Activated T-helper 9 cell treated with anti-CD3 and anti-CD28 coated beads, Interleukin-2, amount 50 U/mL, for 16 hours (primary cell): ENCODE measurements at regions not wholly inside any gene's neighbourhood (a gene's known extent, or its start where the extent isn't known, plus 50 kb on each side); places are given as distances from the start of the nearest gene placed in this dataset.
"Not testable (repeated sequence)": the region's sequence is repeated elsewhere in the genome, so short reads cannot be mapped to it uniquely, and the experiment has no call there.

Experiments used
- DNase-seq: peaks from one replicate; pipeline ENCODE4 v3.0.0-alpha.2; 2020; ENCODE audit warnings: low read depth

DNA sequence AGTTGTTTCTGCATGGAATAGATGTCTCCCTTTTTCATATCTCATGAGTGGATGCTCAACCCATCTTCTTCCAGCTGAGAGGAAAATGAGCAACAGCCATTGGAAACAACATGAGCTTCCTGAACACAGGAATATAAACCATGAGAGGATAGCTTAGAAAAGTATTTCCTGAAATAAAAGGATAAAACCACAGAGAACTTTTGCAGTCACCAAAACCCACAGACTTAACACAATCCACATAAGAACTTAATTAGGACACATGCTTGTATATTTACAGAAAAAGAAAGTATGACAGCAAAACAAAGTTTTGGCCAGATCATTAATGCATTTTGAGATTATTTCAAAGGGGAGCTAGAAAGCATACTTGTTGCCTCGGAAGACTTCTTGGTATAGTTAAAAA is 180.5 kb upstream of the RASGRP1 start:
- DNase-seq = no peak

DNA sequence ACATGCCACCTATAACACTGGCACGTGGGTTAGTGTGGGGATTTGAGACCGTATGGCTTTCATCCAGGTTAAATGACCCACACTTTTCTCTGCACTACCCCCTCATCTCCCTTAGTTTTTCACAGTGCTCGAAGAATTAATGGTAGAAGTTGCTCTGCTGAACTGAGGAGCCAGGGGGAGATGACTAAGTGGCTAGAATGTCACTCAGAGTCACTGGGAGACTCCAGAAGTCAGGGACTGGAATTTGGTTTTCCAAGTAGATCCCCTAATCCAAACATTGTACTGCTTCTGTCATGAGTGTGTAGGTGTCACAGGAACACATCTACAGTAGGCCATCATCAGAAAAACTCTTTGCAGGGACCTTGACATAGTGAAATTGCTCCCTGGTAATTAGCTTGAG is 181.0 kb upstream of the RASGRP1 start:
- DNase-seq = no peak

DNA sequence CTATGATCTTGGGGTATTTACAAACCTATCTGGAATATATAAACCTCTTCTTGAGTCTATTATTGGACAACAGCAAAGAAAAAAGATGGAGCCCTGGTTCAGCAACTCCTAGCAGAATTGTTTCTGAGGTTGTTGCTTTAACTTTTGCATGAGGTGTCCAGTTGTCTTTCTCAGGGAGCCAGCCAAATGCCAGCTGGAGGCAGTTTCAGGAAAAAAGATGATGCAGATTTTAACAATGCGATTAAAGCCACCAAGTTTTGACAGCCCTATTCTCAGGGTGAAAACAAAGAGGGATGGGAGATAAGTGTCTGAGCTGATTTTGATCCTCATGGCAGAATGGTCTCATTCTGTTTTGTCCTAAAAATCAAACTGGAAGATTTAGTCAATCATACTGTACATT is 181.6 kb upstream of the RASGRP1 start:
- no peak for DNase-seq

DNA sequence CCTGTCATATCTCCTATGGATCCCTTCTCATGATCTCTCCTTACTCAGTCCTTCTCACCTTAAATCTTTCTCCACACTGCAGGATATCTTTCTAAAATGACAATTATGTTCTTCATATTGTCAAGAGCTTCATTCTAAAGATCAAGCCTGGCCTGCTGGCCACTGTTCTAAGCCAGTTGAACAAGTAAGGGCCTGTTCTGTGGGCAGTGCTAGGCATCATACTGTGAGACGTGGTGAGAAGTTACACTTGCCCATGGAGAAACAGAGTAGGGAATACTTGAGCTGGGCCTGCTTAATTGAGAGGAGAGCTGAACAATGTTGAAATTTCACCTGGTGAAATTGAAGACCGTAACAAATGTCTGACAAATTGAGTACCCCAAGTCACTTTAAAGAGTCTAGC is 184.1 kb upstream of the RASGRP1 start:
- DNase-seq = no peak

DNA sequence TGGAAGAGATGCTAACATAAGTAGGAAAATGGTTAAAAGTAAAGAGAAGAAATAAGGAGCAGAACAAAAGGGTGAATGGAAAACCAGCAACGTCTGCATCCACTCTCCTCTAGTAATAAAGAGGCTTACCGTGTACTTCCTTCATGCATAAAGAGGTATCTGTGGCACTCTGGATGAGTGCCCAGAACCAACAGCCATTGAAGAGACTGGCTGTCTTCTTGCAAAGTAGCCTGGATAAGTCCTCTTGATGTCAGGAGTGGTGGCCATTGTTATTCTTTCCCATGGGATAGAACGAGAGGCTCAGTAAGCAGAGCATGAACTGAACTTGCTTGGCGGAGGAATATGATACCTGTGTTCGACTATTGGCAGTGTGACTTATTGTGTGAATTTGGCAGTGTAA is 186.2 kb upstream of the RASGRP1 start:
- no peak for DNase-seq

DNA sequence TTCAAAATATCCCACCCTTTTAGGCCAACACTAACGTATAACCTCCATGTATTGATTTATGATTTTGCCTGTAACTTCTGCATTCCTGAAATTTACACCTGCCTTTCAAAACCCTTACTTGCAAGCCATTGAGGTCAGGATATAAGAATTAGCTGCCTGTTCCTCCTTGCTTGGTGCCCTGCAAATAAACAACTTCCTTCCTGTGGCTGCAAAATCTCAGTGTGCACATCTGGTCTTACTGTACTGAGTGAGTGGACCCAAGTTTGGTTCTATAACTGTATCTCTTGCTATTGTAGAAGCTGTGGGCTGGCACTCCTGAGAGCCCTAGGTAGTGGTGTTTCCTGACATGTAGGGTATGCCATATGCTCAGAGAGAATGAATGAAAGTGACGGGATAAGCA is 191.1 kb upstream of the RASGRP1 start:
- no peak for DNase-seq

DNA sequence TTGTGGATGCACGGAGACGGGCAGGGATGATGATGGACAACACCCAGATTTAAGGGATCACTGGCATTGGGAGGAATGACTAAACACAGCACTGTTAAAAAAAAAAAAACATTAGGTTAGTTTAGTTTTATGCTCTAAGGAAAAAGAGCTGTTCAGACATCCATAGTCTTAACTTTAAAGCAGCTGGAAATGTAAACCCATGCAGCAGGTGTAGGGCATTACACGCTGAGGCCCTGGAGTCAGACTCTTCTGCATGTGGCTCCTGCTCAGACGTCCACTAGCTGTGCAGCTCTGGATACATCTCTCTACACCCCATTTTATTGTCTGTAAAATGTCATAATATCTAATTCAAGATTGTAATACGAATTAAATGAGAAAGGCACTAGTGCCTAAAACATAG is 191.8 kb upstream of the RASGRP1 start:
- no peak for DNase-seq

DNA sequence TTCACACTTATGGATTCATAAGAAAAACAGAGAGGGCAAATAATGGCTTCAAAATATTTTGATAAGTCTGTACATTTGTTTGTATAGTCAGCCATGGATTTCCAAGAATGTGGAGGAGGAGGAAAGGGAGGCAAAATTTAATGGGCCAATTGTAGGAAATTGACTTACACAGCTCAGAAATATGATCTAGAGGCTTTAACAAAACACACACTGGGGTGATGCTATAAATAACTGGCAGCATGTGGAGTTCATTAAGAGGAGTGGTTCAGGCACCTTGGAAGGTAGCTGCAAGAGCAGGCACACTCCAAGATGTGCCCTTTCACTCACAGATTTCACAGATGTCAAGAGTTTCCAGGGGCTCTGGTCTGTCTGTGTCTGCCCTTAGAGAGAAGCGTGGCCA is 193.4 kb upstream of the RASGRP1 start:
- no peak for DNase-seq

DNA sequence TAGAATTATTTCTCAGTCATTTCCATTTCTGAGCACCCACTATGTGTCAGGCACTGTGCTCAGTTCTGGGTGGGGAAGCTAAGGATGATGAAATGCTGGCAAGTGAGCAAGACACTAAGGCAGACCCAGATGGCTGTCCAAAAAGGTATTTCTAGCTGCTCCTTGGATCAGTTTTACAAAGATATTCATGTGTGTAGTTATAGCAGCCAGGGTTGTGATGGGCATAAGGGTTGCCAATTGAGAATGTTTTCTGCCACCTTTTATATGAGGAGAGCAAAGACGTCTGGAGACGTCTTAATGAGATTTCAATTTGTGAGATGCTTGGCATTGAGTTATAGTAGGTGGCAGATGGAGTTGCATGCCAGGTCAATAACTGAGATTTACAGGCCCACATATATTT is 197.1 kb upstream of the RASGRP1 start:
- DNase-seq = no peak

DNA sequence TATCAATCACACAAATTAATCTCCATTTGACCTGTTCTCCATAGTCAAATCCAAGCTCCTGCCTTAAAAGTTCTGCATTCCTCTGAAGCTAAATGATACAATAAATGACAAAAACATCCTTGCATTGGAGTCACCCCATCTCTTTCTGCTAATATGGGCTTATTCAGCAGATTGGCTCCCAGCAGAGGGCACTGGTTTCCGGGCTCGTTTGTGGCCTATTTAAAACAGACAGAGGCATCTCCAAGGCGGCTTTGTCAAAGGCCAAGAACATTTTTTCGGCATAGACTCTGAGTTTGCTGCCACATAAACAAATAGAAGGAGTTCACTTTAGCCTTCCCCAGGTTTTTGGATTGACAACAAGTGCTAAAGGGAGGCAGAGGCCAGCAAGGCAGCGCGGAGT is 204.4 kb upstream of the RASGRP1 start:
- DNase-seq = no peak

DNA sequence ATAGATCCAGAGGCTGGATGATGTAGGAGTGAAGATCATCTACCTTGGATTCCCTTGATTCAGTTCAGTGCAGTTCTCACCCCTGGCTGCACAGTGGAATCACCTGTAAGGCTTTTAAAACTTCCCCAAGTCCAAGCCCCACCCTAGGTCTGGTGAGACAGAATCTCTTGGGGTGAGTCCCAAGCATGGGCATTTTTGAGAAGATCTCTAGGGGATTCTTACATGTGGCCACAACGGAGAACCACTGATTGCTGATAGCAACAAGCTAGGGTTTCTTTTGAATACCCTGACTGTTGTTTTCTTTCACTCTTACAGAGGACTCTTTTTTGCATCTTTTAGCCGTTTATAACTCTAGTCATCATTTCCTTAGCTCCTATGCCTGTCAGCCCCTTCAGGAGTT is 204.9 kb upstream of the RASGRP1 start:
- no peak for DNase-seq

DNA sequence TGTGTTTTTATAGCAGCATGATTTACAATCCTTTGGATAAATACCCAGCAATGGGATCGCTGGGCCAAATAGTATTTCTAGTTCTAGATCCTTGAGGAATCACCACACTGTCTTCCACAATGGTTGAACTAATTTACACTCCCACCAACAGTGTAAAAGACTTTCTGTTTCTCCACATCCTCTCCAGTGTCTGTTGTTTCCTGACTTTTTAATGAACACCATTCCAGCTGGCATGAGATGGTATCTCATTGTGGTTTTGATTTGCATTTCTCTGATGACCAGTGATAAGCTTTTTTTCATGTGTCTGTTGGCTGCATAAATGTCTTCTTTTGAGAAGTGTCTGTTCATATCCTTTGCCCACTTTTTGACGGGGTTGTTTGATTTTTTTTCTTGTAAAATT is 209.5 kb upstream of the RASGRP1 start:
- not testable (repeated sequence) for DNase-seq

DNA sequence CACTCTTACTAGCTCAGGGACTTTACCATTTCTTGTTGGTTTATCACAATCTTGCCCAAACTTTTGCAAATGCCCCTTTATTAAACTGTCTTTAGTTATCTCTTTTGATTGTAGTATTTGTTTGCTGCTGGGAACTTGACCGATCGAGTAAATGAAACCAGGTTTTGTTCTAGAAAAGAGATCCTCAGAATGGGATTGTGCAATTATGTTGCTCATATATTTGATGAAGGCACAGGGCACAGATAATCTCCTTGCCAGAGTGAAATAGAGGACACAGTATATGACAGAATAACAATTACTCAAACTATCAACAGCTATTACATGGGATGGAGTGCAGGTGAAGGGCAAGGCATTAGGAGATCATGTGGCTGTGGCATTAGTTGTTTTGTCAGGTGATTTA is 216.6 kb upstream of the RASGRP1 start:
- DNase-seq = no peak

DNA sequence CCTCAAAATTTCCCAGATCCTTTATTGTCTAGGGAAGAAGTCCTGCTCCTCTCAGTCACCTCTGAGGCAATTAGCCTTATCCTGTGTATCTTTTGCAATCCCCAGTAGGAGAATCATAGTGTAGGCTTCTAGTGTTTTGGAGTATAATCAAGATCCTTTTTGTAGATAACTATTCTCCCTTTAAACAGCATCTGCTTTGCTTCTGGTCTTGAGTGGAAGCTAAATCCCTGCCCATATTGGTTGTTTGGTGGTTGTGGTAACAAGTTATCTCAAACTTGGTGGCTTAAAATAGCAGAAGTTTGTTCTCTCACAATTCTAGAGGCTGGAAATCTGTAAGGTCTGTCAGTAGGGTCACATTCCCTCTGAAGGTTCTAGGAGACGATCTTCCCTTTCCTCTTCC is 217.5 kb upstream of the RASGRP1 start:
- DNase-seq = no peak

DNA sequence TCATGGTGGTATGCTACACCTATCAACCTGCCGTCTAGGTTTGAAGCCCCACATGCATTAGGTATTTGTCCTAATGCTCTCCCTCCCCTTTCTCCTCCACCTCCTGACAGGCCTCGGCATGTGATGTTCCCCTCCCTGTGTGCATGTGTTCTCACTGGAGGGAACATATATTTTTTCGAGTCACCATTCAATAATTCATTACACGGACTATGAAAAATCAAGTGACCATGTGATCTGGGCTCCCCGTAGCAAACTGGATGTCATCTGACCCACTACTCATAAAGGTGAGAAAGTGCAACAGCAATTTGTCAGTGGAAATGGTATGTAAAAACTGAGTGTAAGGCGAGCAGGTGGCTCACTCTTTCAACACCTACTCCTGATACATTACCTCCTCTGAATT is 224.3 kb upstream of the RASGRP1 start:
- no peak for DNase-seq

DNA sequence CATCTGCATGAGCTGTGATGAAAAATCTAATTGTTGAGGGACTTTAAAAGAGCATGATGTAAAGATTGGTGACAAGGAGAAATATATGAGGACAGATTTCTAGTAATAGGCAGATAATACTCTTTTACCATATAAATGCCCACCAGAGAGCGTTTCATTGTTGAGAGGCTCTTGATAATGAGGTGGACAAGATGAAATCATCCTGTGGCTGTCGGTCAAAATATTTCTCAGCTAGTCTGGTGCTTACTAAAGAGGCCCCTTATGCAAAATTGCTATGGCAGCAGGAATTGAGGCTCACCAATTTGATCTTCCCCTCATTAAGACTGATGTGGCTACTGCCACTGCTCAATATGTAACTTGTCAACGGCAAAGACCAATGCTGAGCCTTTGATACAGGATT is 225.0 kb upstream of the RASGRP1 start:
- no peak for DNase-seq

DNA sequence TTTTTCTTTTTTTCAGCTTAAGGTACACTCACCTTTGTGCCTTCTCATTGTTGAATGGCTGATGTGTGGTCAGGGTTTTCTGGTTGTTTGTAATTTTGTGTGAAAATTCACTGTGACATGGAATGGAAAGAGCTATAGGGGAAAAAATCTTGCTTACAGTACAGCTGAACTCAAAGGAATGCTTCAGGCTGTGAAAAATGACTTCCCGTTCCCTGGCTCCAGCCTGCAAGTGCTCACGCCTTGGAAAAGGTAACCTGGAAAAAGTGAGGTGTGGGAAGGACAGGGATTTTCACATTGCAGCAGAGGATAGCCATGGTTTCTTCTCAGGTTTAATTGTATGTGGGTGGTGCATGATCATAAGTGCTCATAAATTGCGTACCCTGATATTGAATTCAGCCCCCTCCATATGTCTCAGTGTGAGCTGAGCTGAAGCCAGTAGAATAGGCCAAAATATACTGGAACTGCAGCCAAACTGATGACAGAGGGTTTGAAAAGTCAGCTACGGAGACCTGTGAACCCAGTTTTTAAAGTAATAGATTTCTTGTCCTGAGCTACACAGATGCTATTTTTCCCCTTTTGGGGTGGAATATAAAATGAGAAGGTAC is 228.7 kb upstream of the RASGRP1 start:
- DNase-seq = no peak

DNA sequence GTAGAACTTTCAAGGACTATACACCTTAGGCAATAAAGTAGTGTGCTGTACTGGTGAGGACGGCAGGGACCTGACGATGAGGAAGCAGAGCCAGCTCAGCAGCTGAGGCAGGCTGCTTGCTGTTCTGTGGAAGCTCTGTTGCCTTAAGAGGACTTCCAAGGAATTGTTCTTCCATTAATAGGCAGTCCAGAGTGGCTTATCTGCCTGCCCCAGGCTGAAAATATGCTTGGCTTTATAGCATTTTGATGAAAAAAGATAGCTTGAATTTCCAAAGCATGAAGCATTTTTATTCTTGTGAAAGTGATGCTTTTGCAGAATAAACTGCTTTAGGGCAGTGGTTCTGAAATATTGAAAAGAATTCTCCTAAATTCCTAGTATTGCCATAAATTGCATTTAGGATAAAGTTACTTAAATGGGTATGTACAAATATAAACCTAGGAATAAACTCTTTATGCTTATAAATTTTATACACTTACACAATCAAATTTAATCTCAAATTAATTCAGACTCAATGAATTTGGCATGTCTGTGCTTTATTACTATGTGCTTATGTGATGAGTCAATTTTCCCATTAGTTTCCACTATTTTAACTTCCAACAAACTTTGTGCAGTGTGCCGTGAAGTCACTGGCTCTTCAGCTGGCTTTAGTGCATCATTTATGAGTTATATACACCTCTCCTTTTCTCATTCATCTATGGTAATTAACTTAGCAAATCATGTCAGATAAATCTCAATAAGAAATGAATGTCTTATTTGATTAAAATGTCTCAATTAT is 231.0 kb upstream of the RASGRP1 start:
- DNase-seq = no peak

DNA sequence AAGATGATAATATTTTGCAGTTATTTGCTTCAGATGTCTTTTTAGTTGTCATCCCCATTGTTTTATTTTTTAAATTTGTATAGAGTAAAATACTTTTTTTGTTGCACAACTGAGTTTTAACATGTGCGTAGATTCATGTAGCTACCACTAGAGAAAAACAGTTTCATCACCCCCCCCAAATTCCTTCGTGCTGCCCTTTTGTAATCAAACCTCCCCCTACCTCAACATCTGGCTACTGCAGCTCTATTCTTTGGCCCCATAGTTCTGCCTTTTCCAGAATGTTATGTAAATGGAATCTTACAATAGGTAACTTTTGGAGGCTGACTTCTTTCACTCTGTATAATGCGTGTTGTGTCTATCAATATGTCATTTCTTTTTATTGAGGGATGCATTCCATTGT is 232.0 kb upstream of the RASGRP1 start:
- DNase-seq = no peak

DNA sequence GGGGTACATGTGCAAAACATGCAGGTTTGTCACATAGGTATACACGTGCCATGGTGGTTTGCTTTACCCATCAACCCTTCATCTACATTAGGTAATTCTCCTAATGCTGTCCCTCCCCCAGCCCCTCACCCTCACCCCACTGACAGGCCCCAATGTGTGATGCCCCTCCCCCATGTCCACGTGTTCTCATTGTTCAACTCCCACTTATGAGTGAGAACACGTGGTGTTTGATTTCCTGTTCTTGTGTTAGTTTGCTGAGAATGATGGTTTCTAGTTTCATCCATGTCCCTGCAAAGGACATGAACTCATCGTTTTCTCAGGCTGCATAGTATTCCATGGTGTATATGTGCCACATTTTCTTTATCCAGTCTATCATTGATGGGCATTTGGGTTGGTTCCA is 232.9 kb upstream of the RASGRP1 start:
- not testable (repeated sequence) for DNase-seq

DNA sequence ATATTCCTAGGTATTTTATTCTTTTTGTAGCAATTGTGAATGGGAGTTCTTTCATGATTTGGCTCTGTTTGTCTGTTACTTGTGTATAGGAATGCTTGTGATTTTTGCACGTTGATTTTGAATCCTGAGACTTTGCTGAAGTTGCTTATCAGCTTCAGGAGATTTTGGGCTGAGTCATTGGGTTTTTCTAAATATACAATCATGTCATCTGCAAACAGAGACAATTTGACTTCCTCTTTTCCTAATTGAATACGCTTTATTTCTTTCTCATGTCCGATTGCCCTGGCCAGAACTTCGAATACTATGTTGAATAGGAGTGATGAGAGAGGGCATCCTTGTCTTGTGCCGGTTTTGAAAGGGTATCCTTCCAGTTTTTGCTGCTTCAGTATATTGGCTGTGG is 234.6 kb upstream of the RASGRP1 start:
- DNase-seq = not testable (repeated sequence)

DNA sequence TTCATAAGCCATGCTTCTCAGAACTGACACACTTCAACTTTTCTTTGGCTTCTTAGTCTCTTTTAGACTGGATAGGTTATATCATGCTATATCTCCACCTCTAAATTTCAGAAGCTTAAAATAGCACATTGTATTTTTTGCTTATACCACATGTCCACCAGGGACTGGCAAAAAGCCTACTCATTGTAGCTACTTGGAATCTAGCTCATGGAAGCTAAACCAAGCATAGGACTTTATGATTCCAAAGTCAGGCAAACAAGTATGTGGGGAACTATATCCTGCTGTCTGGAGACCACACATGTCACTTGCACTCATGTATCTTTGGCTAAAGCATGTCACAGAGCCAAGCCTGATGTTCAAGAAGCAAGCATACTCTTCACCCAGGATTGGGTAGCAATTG is 245.0 kb upstream of the RASGRP1 start:
- DNase-seq = no peak

DNA sequence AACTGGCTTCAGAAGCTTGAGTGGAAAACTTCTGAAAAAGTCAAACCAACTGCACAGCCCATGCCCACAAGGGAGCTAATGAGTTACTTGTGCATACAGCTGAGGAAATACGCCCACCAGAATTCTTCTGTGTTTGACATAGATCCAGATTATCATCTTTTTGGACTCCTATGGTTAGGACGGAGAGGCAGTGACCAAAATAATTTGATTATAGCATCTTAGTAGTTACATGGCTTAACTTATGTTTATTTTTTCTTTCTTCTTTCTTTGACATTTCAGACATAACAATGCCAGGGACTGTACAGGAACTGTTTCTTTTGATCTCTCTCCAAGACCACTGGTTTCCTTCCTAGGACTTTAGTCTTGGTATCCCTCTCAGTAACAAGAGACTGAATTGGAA is 246.1 kb upstream of the RASGRP1 start:
- no peak for DNase-seq

DNA sequence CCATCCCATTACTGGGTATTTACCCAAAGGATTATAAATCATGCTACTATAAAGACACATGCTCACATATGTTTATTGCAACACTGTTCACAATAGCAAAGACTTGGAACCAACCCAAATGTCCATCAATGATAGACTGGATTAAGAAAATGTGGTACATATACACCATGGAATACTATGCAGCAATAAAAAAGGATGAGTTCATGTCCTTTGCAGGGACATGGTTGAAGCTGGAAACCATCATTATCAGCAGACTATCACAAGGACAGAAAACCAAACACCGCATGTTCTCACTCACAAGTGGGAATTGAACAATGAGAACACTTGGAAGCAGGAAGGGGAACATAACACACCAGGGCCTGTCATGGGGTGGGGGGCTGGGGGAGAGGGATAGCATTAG is 249.6 kb upstream of the RASGRP1 start:
- DNase-seq = not testable (repeated sequence)
